DMS79 treated with DMSO at 0.1 percent for 48 hours (cell line): ENCODE measurements at regions not wholly inside any gene's neighbourhood (a gene's known extent, or its start where the extent isn't known, plus 50 kb on each side); places are given as distances from the start of the nearest gene placed in this dataset.

Source experiments
- DNase-seq: peaks from one replicate; lab custom pipeline; 2025; lab: John Stamatoyannopoulos, UW

DNA sequence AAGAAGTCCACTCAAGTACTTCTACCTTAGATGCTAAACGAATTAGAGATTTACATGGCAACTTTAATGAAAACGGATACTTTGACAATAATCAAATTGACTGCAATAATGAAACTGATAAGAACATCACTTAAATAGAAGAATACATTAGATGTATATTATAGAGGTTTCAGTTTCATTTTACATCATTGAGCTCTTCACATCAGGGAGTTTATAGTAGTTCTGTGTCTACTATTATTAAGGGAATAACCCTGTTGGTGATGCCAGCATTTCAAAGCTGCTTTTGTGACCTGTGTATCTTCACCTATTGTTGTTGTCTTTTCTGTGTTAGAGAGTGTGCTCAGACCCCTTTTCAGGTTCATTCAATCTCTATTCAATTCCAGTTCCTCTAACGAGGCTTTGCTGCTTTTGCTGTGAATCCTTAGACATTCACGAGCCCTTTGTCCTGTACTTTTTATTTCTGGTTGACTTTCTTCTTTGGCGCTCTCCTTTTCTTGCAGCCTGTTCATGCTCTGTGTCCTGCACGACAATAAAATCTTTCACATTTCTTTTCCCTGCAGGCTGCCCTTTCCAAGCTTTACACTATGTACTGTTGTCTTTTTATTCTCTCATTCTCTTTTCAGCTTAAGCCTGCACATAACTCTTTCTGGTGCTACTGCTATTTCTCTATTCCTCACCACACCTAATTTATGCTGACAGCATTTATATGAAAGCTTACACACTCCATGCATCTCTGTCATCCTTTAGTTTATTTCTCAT, 232.1 kb downstream of the CPE start:
- DNase-seq = no peak

DNA sequence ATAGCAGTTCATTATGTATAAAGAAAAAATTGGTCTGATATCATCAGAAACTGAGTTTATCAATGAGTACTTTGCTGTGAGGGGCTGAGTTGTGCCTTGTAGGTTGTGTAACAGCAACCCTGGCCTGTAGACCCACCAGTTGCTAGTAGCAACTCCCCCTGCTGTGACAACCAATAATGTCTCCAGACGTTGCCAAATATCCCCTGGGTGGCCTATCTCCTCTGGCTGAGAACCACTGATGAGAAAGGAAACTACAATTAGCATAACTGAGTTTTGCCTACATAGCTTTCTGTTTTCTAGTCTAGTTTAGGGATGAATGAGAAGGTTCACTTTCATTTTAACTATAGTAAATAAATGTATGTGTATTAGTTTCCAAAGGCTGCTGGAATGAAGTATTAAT, 234.1 kb downstream of the CPE start:
- DNase-seq = no peak

DNA sequence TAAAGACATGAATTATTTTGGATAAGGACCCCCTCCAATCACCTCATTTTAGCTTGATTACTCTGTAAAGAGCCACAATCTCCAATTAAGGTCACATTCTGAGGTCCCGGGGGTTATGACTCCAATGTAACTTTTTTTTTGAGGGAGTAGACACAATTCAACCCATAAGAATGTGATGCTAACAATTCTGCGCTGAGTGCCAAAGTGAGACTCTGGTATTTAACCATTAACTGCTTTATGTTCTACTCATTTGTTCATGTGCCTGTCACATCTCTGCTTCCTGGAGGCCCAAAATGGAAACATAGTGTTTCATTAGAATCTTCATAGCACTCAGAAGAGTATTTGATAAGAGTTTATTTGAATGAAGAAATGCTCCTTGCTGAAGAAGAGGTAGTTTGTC, 234.8 kb downstream of the CPE start:
- no peak for DNase-seq

DNA sequence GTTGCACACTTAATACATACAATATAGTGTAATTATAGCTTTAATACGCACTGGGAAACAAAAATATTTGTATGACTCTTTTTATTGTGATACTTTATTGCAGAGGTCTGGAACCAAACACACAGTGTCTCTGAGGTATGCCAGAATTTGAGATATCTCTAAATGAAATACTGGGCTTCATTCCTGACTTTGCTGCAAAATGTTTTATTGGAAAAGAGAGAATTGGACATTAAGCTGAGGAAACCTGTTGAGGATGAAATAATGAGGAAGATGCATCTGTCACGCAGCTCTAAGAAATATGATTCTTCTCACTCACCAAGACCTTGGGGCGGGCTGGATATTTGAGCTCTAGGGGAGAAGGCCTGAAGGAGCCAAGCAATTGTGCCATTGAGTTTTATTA, 242.1 kb downstream of the CPE start:
- no peak for DNase-seq

DNA sequence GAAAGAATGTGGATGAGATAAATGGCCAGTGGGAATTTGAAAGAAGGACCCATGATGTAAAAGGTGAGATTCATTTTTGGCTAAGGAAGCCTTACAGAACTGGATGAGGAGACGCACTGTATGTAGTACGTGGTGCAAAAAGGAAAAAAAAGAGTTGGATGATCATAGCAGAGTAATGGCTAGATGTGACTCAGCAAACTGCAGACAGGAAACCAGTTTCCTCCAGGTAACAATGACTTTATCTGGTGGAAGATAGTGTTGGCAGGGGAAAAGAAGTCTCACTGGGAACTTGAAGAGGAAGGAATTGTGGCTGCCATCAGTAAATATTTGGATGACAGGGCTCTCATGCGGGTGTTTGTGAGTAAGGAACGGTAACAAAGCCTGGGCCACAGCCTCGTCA, 243.2 kb downstream of the CPE start:
- no peak for DNase-seq

DNA sequence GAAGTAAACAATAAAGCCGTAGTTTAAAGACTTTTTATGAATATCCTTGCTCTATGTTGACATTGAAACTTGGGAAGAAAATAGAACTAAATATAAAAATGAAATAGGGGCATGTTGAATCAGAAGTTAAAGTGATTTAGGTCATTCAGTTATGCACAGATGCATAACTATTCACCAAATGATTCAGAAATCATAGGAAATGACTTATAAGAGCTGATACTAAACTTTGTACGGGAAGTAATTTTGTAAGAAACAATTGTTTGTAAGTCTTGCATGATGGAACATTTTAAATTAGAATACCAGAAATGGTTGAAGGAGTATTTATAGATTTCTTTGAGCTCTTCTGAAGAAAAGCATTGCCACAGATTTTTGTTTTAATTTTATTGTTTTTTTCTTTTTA, 246.5 kb downstream of the CPE start:
- no peak for DNase-seq

DNA sequence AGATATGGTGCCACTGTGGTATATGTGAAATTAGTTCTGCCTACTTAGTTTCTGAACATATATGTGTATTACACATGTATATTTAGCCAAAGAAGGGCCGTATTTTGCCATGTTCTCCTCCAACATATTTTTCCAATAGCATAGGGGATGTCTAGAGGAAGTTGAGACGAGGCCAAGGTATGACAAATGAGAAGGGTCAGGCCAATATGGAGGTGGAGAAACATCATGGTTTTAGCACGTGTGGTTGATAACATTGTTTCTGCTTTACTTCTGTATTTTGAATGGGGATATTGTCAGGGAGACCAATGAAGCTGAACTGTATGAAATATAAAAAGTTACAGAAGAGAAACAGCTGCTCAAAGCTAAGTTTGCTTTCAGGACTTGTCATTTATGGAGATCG, 246.7 kb upstream of the TLL1 start:
- DNase-seq = no peak

DNA sequence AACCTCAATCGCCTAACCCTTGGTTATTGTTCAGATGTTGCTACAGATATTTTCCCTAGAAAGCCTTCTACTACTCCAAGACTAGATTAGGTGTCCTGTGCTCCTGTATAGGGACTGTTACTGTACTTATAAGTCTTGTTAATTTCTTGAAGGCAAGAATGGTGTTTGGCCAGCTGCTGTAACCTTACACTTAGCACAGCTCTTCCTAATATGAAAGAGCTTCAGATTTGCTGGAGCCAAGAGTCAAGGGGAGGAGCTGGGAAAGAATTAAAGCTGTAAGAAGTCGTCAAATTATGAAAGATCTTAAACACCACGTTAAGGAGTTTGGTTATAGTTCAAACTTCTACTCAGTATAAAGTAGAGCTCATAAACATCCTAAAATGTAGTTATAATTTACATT, 245.9 kb upstream of the TLL1 start:
- DNase-seq = peak; percentile 1

DNA sequence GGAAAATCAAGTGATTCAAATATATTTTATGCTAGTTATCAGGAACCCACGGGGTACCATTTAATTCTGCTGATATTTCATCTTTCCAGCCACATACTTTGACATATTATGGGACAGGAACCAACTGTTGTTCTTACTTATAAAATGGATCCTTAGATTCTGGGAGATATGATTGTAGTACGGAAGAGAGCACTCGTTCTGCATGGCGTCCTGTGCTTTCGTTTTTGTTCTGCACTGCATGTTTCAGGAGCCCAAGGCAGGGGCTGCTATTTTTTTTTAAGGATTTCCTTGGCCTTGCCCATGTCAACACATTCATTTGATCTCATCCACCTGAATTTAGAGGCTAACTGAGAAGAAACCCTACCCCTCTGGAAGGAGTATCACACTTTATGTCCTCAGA, 245.5 kb upstream of the TLL1 start:
- DNase-seq = no peak

DNA sequence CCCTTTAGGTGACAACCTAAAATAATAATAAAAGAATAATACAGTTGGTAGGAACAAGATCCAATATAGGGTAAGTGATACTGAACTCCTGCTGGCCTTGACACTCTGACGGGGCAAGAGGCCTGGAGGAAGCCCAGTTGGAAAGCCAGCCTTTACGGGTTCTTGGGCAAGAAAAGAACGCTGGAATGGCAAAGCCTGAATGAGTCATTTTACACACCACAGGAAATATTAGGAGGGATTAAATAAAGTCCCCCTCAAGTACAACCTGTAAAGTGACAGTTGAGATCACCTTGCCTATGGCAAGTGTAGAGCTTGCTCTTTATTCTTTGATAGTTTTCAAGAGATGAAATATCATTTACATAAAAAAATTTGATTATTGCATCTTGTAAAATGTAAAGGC, 244.5 kb upstream of the TLL1 start:
- no peak for DNase-seq

DNA sequence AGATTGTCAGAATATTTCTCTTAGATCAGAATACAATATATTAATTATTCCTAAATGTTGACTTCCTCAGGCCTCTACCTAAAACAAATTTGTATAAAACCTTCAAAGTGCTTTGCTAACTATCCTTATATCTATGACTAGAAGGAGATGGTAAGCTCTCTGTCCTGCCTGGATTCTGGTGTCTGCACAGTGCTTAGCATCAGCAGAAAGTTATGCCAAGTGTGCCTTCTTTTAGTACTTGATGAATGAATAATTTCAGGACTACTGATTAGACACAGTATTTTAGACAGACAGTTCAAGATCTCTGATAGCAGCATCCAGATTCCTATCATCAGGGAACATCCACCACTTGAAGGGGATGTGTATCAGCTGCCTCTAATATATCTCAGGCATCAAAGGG, 242.4 kb upstream of the TLL1 start:
- DNase-seq = no peak

DNA sequence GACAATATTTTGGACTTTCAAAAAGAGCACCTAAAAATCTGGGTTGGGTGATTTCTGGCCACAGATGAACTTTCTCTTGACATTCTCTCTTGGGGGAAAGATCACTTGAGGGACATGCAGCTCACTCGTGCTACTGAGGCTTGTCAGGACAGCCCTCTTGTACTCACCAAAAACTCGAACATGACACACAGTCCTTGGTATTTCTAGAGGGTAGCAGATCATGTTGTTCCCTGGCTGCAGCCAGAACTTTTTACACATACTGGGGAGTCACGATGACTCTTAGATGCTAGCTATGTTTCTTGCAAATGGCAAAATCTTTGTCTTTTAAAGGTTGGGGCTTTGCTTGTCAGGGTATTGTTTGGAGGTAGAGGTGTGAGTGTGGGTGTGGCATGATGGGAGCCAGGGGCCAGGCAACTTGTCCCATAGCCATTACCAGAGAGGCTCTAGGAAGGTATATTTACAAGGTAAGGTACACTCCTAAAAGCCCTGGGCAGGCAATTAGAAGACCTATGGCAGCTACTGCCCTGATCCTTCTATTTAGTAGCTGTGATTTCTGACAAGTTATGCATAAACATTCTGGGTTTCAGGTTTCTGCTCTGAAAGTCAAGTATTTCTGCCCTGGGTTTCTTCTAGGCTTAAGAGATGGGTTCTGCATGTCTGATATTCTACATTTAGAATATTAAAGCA, 241.7 kb upstream of the TLL1 start:
- no peak for DNase-seq

DNA sequence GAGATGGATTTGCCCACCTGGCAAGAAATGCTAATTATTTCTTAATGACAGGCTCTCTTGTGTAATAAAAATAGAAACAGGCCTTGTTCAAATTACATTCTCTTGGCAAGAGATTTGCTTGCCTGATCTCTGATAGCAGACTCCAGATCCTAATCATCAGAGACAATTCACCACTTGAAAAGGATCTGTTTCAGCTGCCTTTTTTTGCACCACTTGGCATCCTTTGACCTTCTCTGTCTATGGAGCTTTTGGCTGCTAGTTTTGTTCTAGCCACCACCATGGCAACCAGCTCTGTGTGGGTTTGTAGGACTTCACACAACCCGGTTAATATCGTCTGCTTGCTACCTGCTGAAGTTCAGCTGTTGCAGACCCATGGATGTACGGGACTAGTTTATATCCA, 241.1 kb upstream of the TLL1 start:
- no peak for DNase-seq

DNA sequence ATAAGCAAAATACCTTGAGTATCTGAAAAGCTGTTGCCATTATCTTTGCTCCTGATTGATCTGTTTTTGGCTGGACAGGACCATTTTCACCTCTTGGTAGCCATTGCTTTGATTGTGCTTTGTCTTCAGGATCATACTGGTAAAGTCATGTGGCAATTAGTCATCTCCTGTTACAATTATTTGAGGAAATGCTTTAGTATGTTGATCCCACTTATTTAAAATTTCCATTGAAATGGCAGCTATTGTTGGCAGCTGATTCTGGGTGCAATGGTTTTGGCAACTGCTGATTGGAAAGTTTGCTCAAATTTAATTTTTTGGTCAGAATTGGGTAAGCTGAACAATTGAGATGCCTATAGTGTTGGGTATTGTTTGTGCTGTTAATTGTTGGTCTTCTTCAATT, 238.3 kb upstream of the TLL1 start:
- DNase-seq = no peak

DNA sequence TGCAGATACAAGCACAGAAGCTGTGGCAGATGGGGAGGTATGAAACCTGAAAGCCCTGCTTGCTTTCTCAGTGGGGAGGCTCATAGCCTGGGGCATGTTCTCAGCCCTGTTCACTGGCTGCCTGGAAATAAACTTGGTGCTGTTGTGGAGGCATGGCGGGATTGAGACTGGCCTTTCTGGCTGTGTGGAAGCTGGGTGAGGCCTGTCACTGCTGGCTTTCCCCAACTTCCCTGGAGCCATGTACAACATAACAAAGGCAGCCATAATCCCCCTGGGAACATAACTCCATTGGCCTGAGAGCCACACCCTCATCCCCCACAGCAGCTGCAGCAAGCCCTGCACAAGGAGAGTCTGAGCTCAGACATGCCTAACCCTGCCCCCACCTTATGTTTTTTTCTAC, 237.7 kb upstream of the TLL1 start:
- no peak for DNase-seq

DNA sequence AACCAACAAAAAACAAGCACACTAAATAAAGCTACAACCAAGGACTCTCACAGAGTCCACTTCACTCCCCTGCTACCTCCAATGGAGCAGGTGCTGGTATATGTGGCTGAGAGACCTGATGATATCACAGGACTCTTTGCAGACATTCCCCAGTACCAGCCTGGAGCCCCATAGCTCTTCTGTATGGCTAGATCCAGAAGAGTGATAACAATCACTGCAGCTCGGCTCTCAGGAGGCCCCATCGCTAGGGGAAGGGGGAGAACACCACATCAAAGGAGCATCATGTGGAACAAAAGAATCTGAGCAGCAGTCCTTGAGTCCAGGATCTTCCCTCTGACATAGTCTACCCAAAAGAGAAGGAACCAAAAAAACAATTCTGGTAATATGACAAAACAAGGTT, 237.1 kb upstream of the TLL1 start:
- DNase-seq = no peak

DNA sequence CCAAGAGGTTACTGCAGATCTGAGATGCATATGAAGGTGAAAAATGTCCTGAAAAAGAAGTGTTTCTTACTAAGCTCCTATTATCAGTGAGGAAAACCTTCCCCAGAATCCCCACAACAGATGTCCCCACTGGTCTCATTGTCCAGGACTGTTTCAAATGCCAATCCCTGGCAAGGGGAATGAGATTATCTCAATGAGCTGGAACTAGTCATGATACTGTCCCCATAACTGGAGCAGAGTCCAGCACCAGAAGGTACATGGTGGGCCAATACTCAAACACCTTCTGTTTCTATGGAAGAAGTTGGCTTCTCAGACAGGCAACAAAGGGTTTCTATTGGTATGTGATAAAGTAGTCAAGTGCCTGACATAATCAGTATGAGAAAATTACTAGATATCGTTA, 221.1 kb upstream of the TLL1 start:
- DNase-seq = no peak

DNA sequence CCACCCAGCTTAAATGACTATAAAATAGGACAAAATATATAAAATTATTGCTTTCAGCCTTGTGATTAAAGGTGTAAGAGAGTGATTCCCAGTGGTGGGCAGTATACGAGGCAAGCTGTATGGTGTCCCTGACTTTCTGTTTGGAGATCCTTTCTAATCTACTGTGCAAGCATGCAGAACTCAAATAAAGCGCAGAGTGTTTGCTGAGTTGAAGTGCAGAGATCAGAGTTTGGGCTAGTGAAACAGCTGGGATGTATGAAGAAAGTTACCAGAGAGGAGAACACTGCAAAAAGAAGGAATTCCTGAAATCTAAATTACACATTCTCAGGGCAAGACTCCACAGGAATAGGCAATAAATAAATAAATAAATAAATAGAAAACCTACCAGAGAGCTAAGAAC, 218.5 kb upstream of the TLL1 start:
- no peak for DNase-seq

DNA sequence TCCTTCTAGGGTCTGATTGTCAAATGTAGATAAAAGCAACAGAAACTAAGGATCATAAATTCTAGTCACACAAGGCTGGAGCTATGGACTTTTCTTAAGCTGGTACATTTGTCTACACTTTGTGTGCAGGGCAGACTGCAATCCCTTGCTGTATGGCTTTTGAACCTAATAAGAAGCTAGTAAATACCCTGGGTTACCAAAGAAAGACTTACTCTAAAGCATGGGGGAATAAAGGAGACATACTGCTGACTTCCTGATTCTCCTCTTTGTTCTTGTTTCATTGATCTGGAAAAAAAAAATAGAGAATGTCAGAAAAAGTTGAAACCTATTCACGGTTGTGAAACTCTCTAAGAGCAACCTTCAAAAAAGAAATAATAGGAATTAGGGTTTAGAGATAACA, 216.6 kb upstream of the TLL1 start:
- DNase-seq = no peak

DNA sequence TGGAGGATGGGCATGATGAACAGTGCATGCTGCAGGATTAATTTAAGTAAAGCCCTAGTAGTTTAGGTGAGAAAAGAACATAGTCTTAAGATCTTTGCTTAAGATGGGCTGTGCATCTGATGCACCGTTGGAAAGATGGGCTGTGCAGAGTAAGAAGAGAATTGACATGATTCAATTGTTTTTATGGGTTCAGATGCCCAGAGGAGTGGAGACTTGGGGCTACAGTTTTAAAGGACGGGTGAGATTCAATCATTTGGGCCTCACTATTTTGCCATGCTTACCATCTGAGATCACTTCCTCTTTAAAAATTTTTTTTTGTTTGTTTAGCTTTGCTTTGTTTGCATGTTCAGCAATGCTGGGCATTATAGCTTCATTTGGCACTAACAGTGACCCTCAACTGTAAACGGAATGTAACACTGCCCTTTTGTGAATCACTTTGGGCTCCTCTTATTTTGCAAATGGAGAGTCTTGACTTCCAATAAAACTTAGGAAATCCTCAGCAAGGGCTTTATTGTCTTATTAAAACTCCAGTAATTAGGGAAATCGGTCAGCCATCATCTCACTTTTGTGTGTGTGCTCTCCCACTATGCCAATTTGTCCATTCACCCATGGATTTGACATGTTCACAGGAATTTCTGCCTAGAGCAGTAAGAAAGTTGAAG, 216.1 kb upstream of the TLL1 start:
- DNase-seq = no peak

DNA sequence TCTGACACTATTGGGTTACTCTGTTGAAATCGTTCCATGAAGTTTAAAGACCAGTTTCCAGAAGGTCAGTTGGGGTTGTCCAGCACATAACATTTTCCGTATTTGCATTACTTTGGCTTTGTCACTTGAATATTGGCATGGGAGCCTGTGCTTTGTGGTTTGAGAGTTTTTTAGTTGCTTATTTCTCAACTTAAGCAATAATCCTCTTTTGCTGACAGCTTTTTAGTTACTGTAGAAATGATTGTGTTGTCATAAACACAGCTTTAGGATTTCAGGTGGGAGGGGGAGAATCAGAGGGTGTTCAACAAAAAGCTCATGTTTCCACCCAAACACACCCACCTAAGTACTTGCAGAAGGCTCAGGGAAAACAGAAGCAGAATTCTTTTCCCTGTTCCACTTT, 210.7 kb upstream of the TLL1 start:
- DNase-seq = no peak

DNA sequence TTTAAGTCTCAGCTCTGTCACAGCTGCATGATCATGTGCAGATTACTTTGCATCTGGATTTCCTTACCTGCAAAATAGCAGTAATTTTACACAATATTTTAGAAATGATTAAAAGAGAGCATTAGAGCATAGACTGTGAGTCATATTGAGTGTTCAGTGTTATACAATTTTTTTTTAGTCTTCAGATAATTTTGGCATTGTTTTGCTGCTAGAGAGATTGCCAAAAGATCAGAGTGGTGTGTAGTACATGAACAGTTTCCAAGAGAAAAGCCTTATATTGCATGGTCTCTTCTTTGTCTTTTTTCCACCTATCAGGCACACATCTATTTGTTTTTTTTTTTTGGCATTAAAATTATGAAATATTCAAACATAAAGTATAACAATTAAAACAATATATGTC, 209.6 kb upstream of the TLL1 start:
- DNase-seq = no peak

DNA sequence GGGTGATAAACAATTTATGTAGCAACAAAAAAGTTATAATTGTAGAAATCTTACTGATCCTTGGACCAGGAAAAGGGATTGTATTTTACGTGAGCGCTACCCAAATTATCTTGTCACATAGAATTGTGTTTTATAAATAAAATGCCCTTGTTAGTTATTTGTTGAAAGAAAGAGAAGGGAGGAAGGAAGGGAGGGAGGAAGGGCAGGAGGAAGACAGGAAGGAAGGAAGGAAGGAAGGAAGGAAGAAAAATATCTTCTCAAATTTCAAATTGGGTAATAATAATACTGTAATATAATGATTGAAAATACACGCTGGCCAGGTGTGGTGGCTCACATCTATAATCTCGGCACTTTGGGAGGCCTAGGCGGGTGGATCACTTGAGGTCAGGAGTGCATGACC, 206.2 kb upstream of the TLL1 start:
- DNase-seq = no peak

DNA sequence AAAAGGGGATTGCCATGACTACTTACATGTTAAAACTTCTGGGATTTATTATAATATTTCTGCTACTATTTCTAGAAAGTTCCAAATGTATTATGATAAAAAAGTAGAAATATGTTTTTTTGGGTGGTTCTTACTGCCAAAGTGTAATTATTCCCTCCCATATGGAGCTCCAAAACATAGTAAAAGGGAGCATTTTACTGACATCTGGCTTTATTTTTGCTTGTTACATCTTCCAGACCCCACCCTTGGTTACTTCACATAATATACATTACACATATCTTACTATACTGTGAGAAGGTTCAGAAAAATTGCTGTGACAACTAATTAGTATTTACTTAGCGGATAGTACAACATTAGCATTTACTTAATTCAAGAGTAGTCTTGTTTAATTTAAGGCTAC, 205.1 kb upstream of the TLL1 start:
- DNase-seq = no peak
